ENCODE measurements at regions not wholly inside any gene's neighbourhood (a gene's known extent, or its start where the extent isn't known, plus 50 kb on each side); places are given as distances from the start of the nearest gene placed in this dataset.

GRCh38 chr5:87541676-87542075 lies 128.9 kb upstream of the CCNH start:
- Histone ChIP-seq H3K9me2 (ENCODE audit: insufficient read depth, low read length) (no peaks in the 10 kb centered on the region), H3K9me3 (ENCODE audit: low read length) (no peaks in the 10 kb centered on the region), H3K27ac (ENCODE audit: low read depth, low read length, poor library complexity, severe bottlenecking) (no peak overlapping the region), H3K4me1 (ENCODE audit: insufficient read depth, low read length, poor library complexity, severe bottlenecking) (no peaks in the 10 kb centered on the region), H2AFZ (ENCODE audit: low read length) (no peak overlapping the region), H3K4me3 (ENCODE audit: low read depth, low read length, poor library complexity, severe bottlenecking) (no peak overlapping the region), H3K4me2 (ENCODE audit: low read length) (no peak overlapping the region), H3K79me2 (ENCODE audit: insufficient read depth, low read depth, low read length) (no peaks in the 10 kb centered on the region), H3K36me3 (ENCODE audit: insufficient read depth, low read length) (no peaks in the 10 kb centered on the region), H4K20me1 (ENCODE audit: insufficient read depth, low read length) (no peaks in the 10 kb centered on the region)
- CTCF ChIA-PET (ENCODE audit: unreplicated experiment) = no interaction called here
- intact Hi-C loops (cut with micrococcal nuclease; ENCODE audit: unreplicated experiment) = no loop called here
- TF ChIP-seq EZH2phosphoT487 (IDR thresholded peaks at IDR 0.05; ENCODE audit: borderline replicate concordance, low read depth, low read length) (no peak), CTCF (conservative IDR thresholded peaks at IDR 0.05; ENCODE audit: low read length) (no peak)
- no TSS peak for BruUV-seq (replicated peaks)
- no peak for DNase-seq (ENCODE audit: low spot score)
- POLR2A ChIA-PET = no interaction called here

- Histone ChIP-seq H3K4me1 (ENCODE audit: insufficient read depth, low read length, poor library complexity, severe bottlenecking) (no peaks in the 10 kb centered on the region), H3K36me3 (ENCODE audit: insufficient read depth, low read length) (no peaks in the 10 kb centered on the region), H3K4me3 (ENCODE audit: low read depth, low read length, poor library complexity, severe bottlenecking) (no peak overlapping the region), H3K9me3 (ENCODE audit: low read length) (no peaks in the 10 kb centered on the region), H3K79me2 (ENCODE audit: insufficient read depth, low read depth, low read length) (no peaks in the 10 kb centered on the region), H4K20me1 (ENCODE audit: insufficient read depth, low read length) (no peaks in the 10 kb centered on the region), H3K4me2 (ENCODE audit: low read length) (no peak overlapping the region), H3K27ac (ENCODE audit: low read depth, low read length, poor library complexity, severe bottlenecking) (no peak overlapping the region), H3K9me2 (ENCODE audit: insufficient read depth, low read length) (no peaks in the 10 kb centered on the region), H2AFZ (ENCODE audit: low read length) (no peak overlapping the region)
- CTCF ChIA-PET (ENCODE audit: unreplicated experiment) = no interaction called here
- BruUV-seq (replicated peaks) = no TSS peak
- intact Hi-C loops (cut with micrococcal nuclease; ENCODE audit: unreplicated experiment) = no loop called here
- TF ChIP-seq EZH2phosphoT487 (IDR thresholded peaks at IDR 0.05; ENCODE audit: borderline replicate concordance, low read depth, low read length) = no peak
- no peak for TF ChIP-seq CTCF (conservative IDR thresholded peaks at IDR 0.05; ENCODE audit: low read length)
- POLR2A ChIA-PET = no interaction called here
- no peak for DNase-seq (ENCODE audit: low spot score)
Measured at GRCh38 chr5:87541033-87541432, 128.3 kb upstream of the CCNH start.

GRCh38 chr5:87539839-87540238 lies 127.1 kb upstream of the CCNH start:
- ChIA-PET CTCF (ENCODE audit: unreplicated experiment) (no interaction called here), POLR2A (no interaction called here)
- Histone ChIP-seq H3K9me2 (ENCODE audit: insufficient read depth, low read length) (no peaks in the 10 kb centered on the region), H3K36me3 (ENCODE audit: insufficient read depth, low read length) (no peaks in the 10 kb centered on the region), H3K4me2 (ENCODE audit: low read length) (no peak overlapping the region), H3K27ac (ENCODE audit: low read depth, low read length, poor library complexity, severe bottlenecking) (no peak overlapping the region), H3K4me1 (ENCODE audit: insufficient read depth, low read length, poor library complexity, severe bottlenecking) (no peaks in the 10 kb centered on the region), H3K4me3 (ENCODE audit: low read depth, low read length, poor library complexity, severe bottlenecking) (no peak overlapping the region), H3K9me3 (ENCODE audit: low read length) (no peaks in the 10 kb centered on the region), H3K79me2 (ENCODE audit: insufficient read depth, low read depth, low read length) (no peaks in the 10 kb centered on the region), H4K20me1 (ENCODE audit: insufficient read depth, low read length) (no peaks in the 10 kb centered on the region), H2AFZ (ENCODE audit: low read length) (no peak overlapping the region)
- no TSS peak for BruUV-seq (replicated peaks)
- TF ChIP-seq EZH2phosphoT487 (IDR thresholded peaks at IDR 0.05; ENCODE audit: borderline replicate concordance, low read depth, low read length) (no peak), CTCF (conservative IDR thresholded peaks at IDR 0.05; ENCODE audit: low read length) (no peak)
- DNase-seq (ENCODE audit: low spot score) = no peak
- intact Hi-C loops (cut with micrococcal nuclease; ENCODE audit: unreplicated experiment) = no loop called here

Data from OCI-LY7 (cell line).